ENCODE measurements at regions not wholly inside any gene's neighbourhood (a gene's known extent, or its start where the extent isn't known, plus 50 kb on each side); places are given as distances from the start of the nearest gene placed in this dataset.
"Not testable (repeated sequence)": the region's sequence is repeated elsewhere in the genome, so short reads cannot be mapped to it uniquely, and the experiment has no call there.

GRCh38 chr4:26253968-26254367 is 66.8 kb upstream of the RBPJ start:
- Histone ChIP-seq H3K27me3 (ENCODE audit: low read depth) (no peaks in the 10 kb centered on the region), H3K36me3 (no peaks in the 10 kb centered on the region), H3K9me3 (no peaks in the 10 kb centered on the region), H3K4me3 (no peak overlapping the region), H3K4me1 (no peaks in the 10 kb centered on the region), H3K27ac (no peak overlapping the region)
- ATAC-seq, result no peak
- no peak for DNase-seq
- intact Hi-C loops (cut with DNase I), result no loop called here
- no peak for TF ChIP-seq CTCF (IDR thresholded peaks at IDR 0.05)

- no peak for DNase-seq
- no peak for ATAC-seq
- H3K36me3 ChIP-seq, result no peaks in the 10 kb centered on the region
- H3K27ac ChIP-seq, result no peak overlapping the region
- H3K27me3 ChIP-seq (ENCODE audit: low read depth), result no peaks in the 10 kb centered on the region
- TF ChIP-seq CTCF (IDR thresholded peaks at IDR 0.05), result no peak
- intact Hi-C loops (cut with DNase I), result no loop called here
- H3K9me3 ChIP-seq, result no peaks in the 10 kb centered on the region
- no peaks in the 10 kb centered on the region for H3K4me1 ChIP-seq
- H3K4me3 ChIP-seq, result no peak overlapping the region
These were observed 64.8 kb upstream of the RBPJ start for GRCh38 chr4:26255989-26256388.

- ATAC-seq; H3K4me3 ChIP-seq; H3K27ac ChIP-seq; DNase-seq; H3K9me3 ChIP-seq; H3K4me1 ChIP-seq; H3K27me3 ChIP-seq (ENCODE audit: low read depth); H3K36me3 ChIP-seq; intact Hi-C loops (cut with DNase I): not testable (repeated sequence)
These were observed 63.4 kb upstream of the RBPJ start for GRCh38 chr4:26257444-26257843.

GRCh38 chr4:26257850-26258249 is 63.0 kb upstream of the RBPJ start:
- TF ChIP-seq CTCF (IDR thresholded peaks at IDR 0.05), result no peak
- H3K4me3 ChIP-seq, result no peak overlapping the region
- H3K36me3 ChIP-seq, result no peaks in the 10 kb centered on the region
- ATAC-seq (peak; percentile 31 to 58), DNase-seq (no peak)
- H3K9me3 ChIP-seq, result no peaks in the 10 kb centered on the region
- no peaks in the 10 kb centered on the region for H3K27me3 ChIP-seq (ENCODE audit: low read depth)
- no peaks in the 10 kb centered on the region for H3K4me1 ChIP-seq
- no peak overlapping the region for H3K27ac ChIP-seq
- intact Hi-C loops (cut with DNase I), result no loop called here

- no peak for ATAC-seq
- intact Hi-C loops (cut with DNase I), result no loop called here
- no peaks in the 10 kb centered on the region for H3K4me1 ChIP-seq
- no peak overlapping the region for H3K27ac ChIP-seq
- no peaks in the 10 kb centered on the region for H3K36me3 ChIP-seq
- no peaks in the 10 kb centered on the region for H3K9me3 ChIP-seq
- no peak for DNase-seq
- no peak overlapping the region for H3K4me3 ChIP-seq
- no peak for TF ChIP-seq CTCF (IDR thresholded peaks at IDR 0.05)
- no peaks in the 10 kb centered on the region for H3K27me3 ChIP-seq (ENCODE audit: low read depth)
These were observed 60.2 kb upstream of the RBPJ start for GRCh38 chr4:26260571-26260970.

GRCh38 chr4:26261405-26261804 is 59.4 kb upstream of the RBPJ start:
- no peak for DNase-seq
- H3K27ac ChIP-seq, result no peak overlapping the region

More at GRCh38 chr4:26261405-26261804, 59.4 kb upstream of the RBPJ start:
- ATAC-seq, result peak; percentile 30 to 55
- H3K4me1 ChIP-seq, result no peaks in the 10 kb centered on the region
- TF ChIP-seq CTCF (IDR thresholded peaks at IDR 0.05), result no peak
- H3K36me3 ChIP-seq, result no peaks in the 10 kb centered on the region
- no peaks in the 10 kb centered on the region for H3K27me3 ChIP-seq (ENCODE audit: low read depth)
- H3K9me3 ChIP-seq, result no peaks in the 10 kb centered on the region
- intact Hi-C loops (cut with DNase I), result no loop called here
- H3K4me3 ChIP-seq, result no peak overlapping the region

All from lower lobe of right lung (tissue), 2 donors.